Muscle layer of colon (tissue), 2 donors: ENCODE measurements at regions not wholly inside any gene's neighbourhood (a gene's known extent, or its start where the extent isn't known, plus 50 kb on each side); places are given as distances from the start of the nearest gene placed in this dataset.

Experiments
- H3K27ac ChIP-seq: one replicate; pipeline ENCODE4 v1.7.0; 2013; ENCODE audit warnings: low read depth, mild to moderate bottlenecking, low read length, moderate library complexity
- H3K27me3 ChIP-seq, 2 donors: one replicate each; pipeline ENCODE4 v1.7.0; 2013; ENCODE audit warnings: low read length in 2 of 2, mild to moderate bottlenecking in 2 of 2; ENCODE audit not compliant: insufficient read depth in 2 of 2, control insufficient read depth in 1 of 2
- H3K36me3 ChIP-seq: one replicate; pipeline ENCODE4 v1.7.0; 2013; ENCODE audit warnings: mild to moderate bottlenecking, low read length; ENCODE audit not compliant: insufficient read depth
- H3K4me1 ChIP-seq: one replicate; pipeline ENCODE4 v1.7.0; 2013; ENCODE audit warnings: mild to moderate bottlenecking, low read length; ENCODE audit not compliant: insufficient read depth
- H3K4me3 ChIP-seq, 2 donors: one replicate each; pipeline ENCODE4 v1.7.0; 2013; ENCODE audit warnings: low read length in 2 of 2, low read depth in 1 of 2, mild to moderate bottlenecking in 1 of 2, moderate library complexity in 1 of 2
- H3K9ac ChIP-seq: one replicate; pipeline ENCODE4 v1.7.0; 2013; ENCODE audit warnings: low read length
- H3K9me3 ChIP-seq: one replicate; pipeline ENCODE4 v1.7.0; 2013; ENCODE audit warnings: mild to moderate bottlenecking, low read length
- donor health status: abdominal sarcoma.
- donor health status: Adenocarcinoma of cecum.

- Histone ChIP-seq H3K4me1 (no peaks in the 10 kb centered on the region), H3K36me3 (no peaks in the 10 kb centered on the region), H3K27ac (no peak overlapping the region), H3K9me3 (no peaks in the 10 kb centered on the region), H3K27me3 (no peaks in the 10 kb centered on the region), H3K9ac (no peak overlapping the region), H3K4me3 (no peak overlapping the region)
Observed at GRCh38 chr2:4515871-4516761, 812.7 kb downstream of the DCDC2C start.

- H3K27me3 ChIP-seq: no peaks in the 10 kb centered on the region
- no peak overlapping the region for H3K9ac ChIP-seq
- no peak overlapping the region for H3K4me3 ChIP-seq
- no peaks in the 10 kb centered on the region for H3K4me1 ChIP-seq
- H3K36me3 ChIP-seq: no peaks in the 10 kb centered on the region
- H3K9me3 ChIP-seq: no peaks in the 10 kb centered on the region
- no peak overlapping the region for H3K27ac ChIP-seq
Observed at GRCh38 chr2:4518596-4518995, 815.2 kb downstream of the DCDC2C start.

- H3K9ac ChIP-seq: no peak overlapping the region
- no peak overlapping the region for H3K27ac ChIP-seq
- no peak overlapping the region for H3K4me3 ChIP-seq
- H3K27me3 ChIP-seq: no peaks in the 10 kb centered on the region
- no peaks in the 10 kb centered on the region for H3K36me3 ChIP-seq
- no peaks in the 10 kb centered on the region for H3K4me1 ChIP-seq
- H3K9me3 ChIP-seq: no peaks in the 10 kb centered on the region
Observed at GRCh38 chr2:4522498-4523421, 819.4 kb downstream of the DCDC2C start.

- Histone ChIP-seq H3K4me3 (no peak overlapping the region), H3K27me3 (no peaks in the 10 kb centered on the region), H3K9me3 (no peaks in the 10 kb centered on the region)
Observed at GRCh38 chr2:4527416-4527815, 824.0 kb downstream of the DCDC2C start.

GRCh38 chr2:4528246-4528645 is 824.9 kb downstream of the DCDC2C start:
- H3K4me3 ChIP-seq: no peak overlapping the region
- H3K9me3 ChIP-seq: no peaks in the 10 kb centered on the region
- no peaks in the 10 kb centered on the region for H3K4me1 ChIP-seq
- H3K36me3 ChIP-seq: no peaks in the 10 kb centered on the region
- no peaks in the 10 kb centered on the region for H3K27me3 ChIP-seq
- no peak overlapping the region for H3K9ac ChIP-seq
- H3K27ac ChIP-seq: no peak overlapping the region

More at GRCh38 chr2:4527416-4527815, 824.0 kb downstream of the DCDC2C start:
- H3K4me1 ChIP-seq: no peaks in the 10 kb centered on the region
- no peak overlapping the region for H3K27ac ChIP-seq
- no peak overlapping the region for H3K9ac ChIP-seq
- H3K36me3 ChIP-seq: no peaks in the 10 kb centered on the region

- Histone ChIP-seq H3K9ac (no peak overlapping the region), H3K9me3 (no peaks in the 10 kb centered on the region), H3K4me3 (no peak overlapping the region), H3K27me3 (no peaks in the 10 kb centered on the region), H3K4me1 (no peaks in the 10 kb centered on the region), H3K27ac (no peak overlapping the region), H3K36me3 (no peaks in the 10 kb centered on the region)
Observed at GRCh38 chr2:4528773-4529172, 825.4 kb downstream of the DCDC2C start.

GRCh38 chr2:4529738-4530137 is 826.4 kb downstream of the DCDC2C start:
- no peak overlapping the region for H3K4me3 ChIP-seq
- H3K9ac ChIP-seq: no peak overlapping the region
- no peaks in the 10 kb centered on the region for H3K36me3 ChIP-seq
- H3K4me1 ChIP-seq: no peaks in the 10 kb centered on the region
- no peaks in the 10 kb centered on the region for H3K27me3 ChIP-seq
- H3K9me3 ChIP-seq: no peaks in the 10 kb centered on the region
- H3K27ac ChIP-seq: no peak overlapping the region

GRCh38 chr2:4530231-4530630 is 826.9 kb downstream of the DCDC2C start:
- Histone ChIP-seq H3K4me1 (no peaks in the 10 kb centered on the region), H3K9ac (no peak overlapping the region), H3K4me3 (no peak overlapping the region), H3K27ac (no peak overlapping the region), H3K9me3 (no peaks in the 10 kb centered on the region), H3K27me3 (no peaks in the 10 kb centered on the region), H3K36me3 (no peaks in the 10 kb centered on the region)

GRCh38 chr2:4533806-4534205 is 830.4 kb downstream of the DCDC2C start:
- no peaks in the 10 kb centered on the region for H3K4me1 ChIP-seq
- H3K9me3 ChIP-seq: no peaks in the 10 kb centered on the region
- H3K9ac ChIP-seq: no peak overlapping the region
- H3K36me3 ChIP-seq: no peaks in the 10 kb centered on the region
- H3K4me3 ChIP-seq: no peak overlapping the region
- no peaks in the 10 kb centered on the region for H3K27me3 ChIP-seq
- H3K27ac ChIP-seq: no peak overlapping the region

GRCh38 chr2:4539121-4539520 is 835.7 kb downstream of the DCDC2C start:
- Histone ChIP-seq H3K4me1 (no peaks in the 10 kb centered on the region), H3K27ac (no peak overlapping the region), H3K36me3 (no peaks in the 10 kb centered on the region), H3K27me3 (no peaks in the 10 kb centered on the region), H3K4me3 (no peak overlapping the region), H3K9ac (no peak overlapping the region), H3K9me3 (no peaks in the 10 kb centered on the region)

- no peak overlapping the region for H3K9ac ChIP-seq
- H3K4me1 ChIP-seq: no peaks in the 10 kb centered on the region
- H3K27me3 ChIP-seq: no peaks in the 10 kb centered on the region
- no peaks in the 10 kb centered on the region for H3K36me3 ChIP-seq
- H3K9me3 ChIP-seq: no peaks in the 10 kb centered on the region
- H3K4me3 ChIP-seq: no peak overlapping the region
- no peak overlapping the region for H3K27ac ChIP-seq
Observed at GRCh38 chr2:4549666-4550210, 846.4 kb downstream of the DCDC2C start.
